Motor neuron (in vitro differentiated cells): ENCODE measurements at regions not wholly inside any gene's neighbourhood (a gene's known extent, or its start where the extent isn't known, plus 50 kb on each side); places are given as distances from the start of the nearest gene placed in this dataset.

Experiments
- ATAC-seq, 8 experiments: fragments of 200-7000 bp; cut with Tn5 transposase; replicated peaks in 6 of 8; 2 replicates each; pipeline ENCODE4 v1.8.0; 2021; ENCODE audit warnings: mild to moderate bottlenecking in 8 of 8, moderate library complexity in 8 of 8
- H3K27ac ChIP-seq, 2 donors: fragments of 250-450 bp; sonication (Bioruptor Pico); 2 replicates each; pipeline ENCODE4 v1.9.0; 2021; ENCODE audit warnings: antibody characterized with exemption in 2 of 2, mild to moderate bottlenecking in 2 of 2, moderate library complexity in 1 of 2
- H3K4me1 ChIP-seq, 2 donors: fragments of 250-450 bp; sonication (Bioruptor Pico); replicated peaks in 1 of 2; 2 replicates each; pipeline ENCODE4 v1.6.1; 2021; ENCODE audit warnings: antibody characterized with exemption in 2 of 2, mild to moderate bottlenecking in 2 of 2, moderate library complexity in 1 of 2
- H3K4me3 ChIP-seq, 5 donors: fragments of 250-450 bp; sonication (Bioruptor Pico); 2 replicates each; pipeline ENCODE4 v1.9.0; 2021; ENCODE audit warnings: antibody characterized with exemption in 5 of 5, mild to moderate bottlenecking in 5 of 5, moderate library complexity in 4 of 5
- WGBS, 10 experiments: fragments of 450-650 bp; shearing (Covaris generic); methylation state at CpG; one replicate each; pipeline ENCODE4 v1.0.0; 2022; 5-methylcytosine and 5-hydroxymethylcytosine counted together
- in situ Hi-C, 9 experiments: fragments of 400-800 bp; cut with MboI; loops; one replicate each; pipeline ENCODE4 v1.15.0; 2021; ENCODE audit warnings: low sequenced_read_pairs in 9 of 9, low pct_unique_long_range_greater_than_20kb in 2 of 9; ENCODE audit not compliant: unreplicated experiment in 9 of 9

GRCh38 chr6:90448836-90449235 lies 138.0 kb downstream of the MAP3K7 start:
- ATAC-seq: peak in 2 of 8 experiments; percentile 28 to 32
- peaks cover 10 to 24% of the 10 kb centered on the region in 2 donors for H3K4me1 ChIP-seq
- in situ Hi-C loops: no loop called here
- 27 to 93% (median 67%) methylated on average over 1 to 4 of the region's 5 CpGs; no CpG with 5 or more reads in 3 of the 10 experiments for WGBS, 10 experiments
- H3K4me3 ChIP-seq: no peak overlapping the region
- no peak overlapping the region for H3K27ac ChIP-seq

- H3K4me3 ChIP-seq: no peak overlapping the region
- peak in 2 of 8 experiments; percentile 18 to 49 for ATAC-seq
- 10 to 100% (median 74%) methylated on average over 1 to 2 of the region's 2 CpGs; no CpG with 5 or more reads in 3 of the 10 experiments for WGBS, 10 experiments
- peaks cover 10 to 36% of the 10 kb centered on the region in 2 donors for H3K4me1 ChIP-seq
- H3K27ac ChIP-seq: no peak overlapping the region
- in situ Hi-C loops: no loop called here
Measured at GRCh38 chr6:90446164-90446563, 140.7 kb downstream of the MAP3K7 start.

GRCh38 chr6:90445533-90446108 lies 141.3 kb downstream of the MAP3K7 start:
- H3K4me1 ChIP-seq: peaks cover 14 to 41% of the 10 kb centered on the region in 2 donors

GRCh38 chr6:90444160-90444714 lies 142.6 kb downstream of the MAP3K7 start:
- no peak overlapping the region for H3K27ac ChIP-seq
- WGBS, 10 experiments: 63 to 90% (median 71%) methylated on average over 2 to 8 of the region's 8 CpGs; no CpG with 5 or more reads in 1 of the 10 experiments
- peak in 4 of 8 experiments; percentile 15 to 32 (median 26) for ATAC-seq
- in situ Hi-C loops: no loop called here
- H3K4me3 ChIP-seq: no peak overlapping the region
- peaks cover 18 to 43% of the 10 kb centered on the region in 2 donors for H3K4me1 ChIP-seq

More at GRCh38 chr6:90445533-90446108, 141.3 kb downstream of the MAP3K7 start:
- Histone ChIP-seq H3K27ac (no peak overlapping the region), H3K4me3 (no peak overlapping the region)
- 36 to 100% (median 100%) methylated on average over 2 of the region's 2 CpGs; no CpG with 5 or more reads in 2 of the 10 experiments for WGBS, 10 experiments
- no peak for ATAC-seq
- in situ Hi-C loops: no loop called here

- peak in 2 of 8 experiments; percentile 90 to 91 for ATAC-seq
- peaks cover 14 to 46% of the 10 kb centered on the region in 2 donors for H3K4me1 ChIP-seq
- in situ Hi-C loops: no loop called here
- H3K27ac ChIP-seq: no peak overlapping the region
- WGBS, 10 experiments: 0 to 33% (median 13%) methylated on average over 1 of the region's 1 CpG; no CpG with 5 or more reads in 4 of the 10 experiments
- H3K4me3 ChIP-seq: no peak overlapping the region
Measured at GRCh38 chr6:90442366-90442765, 144.5 kb downstream of the MAP3K7 start.

- ATAC-seq: peak in 5 of 8 experiments; percentile 19 to 63 (median 48)
- Histone ChIP-seq H3K27ac (peak overlapping the region in 1 of 2 donors; percentile 12), H3K4me3 (no peak overlapping the region), H3K4me1 (peaks cover 14 to 46% of the 10 kb centered on the region in 2 donors)
- in situ Hi-C loops: no loop called here
- WGBS, 10 experiments: 31 to 78% (median 56%) methylated on average over 3 to 8 of the region's 8 CpGs; no CpG with 5 or more reads in 1 of the 10 experiments
Measured at GRCh38 chr6:90440586-90441283, 144.1 kb upstream of the BACH2 start.

- peak in 3 of 8 experiments; percentile 40 to 65 (median 56) for ATAC-seq
- Histone ChIP-seq H3K27ac (no peak overlapping the region), H3K4me3 (no peak overlapping the region), H3K4me1 (peaks cover 14 to 45% of the 10 kb centered on the region in 2 donors)
- WGBS, 10 experiments: 80 to 100% (median 90%) methylated on average over 1 to 2 of the region's 2 CpGs; no CpG with 5 or more reads in 4 of the 10 experiments
- in situ Hi-C loops: no loop called here
Measured at GRCh38 chr6:90439586-90439985, 142.9 kb upstream of the BACH2 start.

- in situ Hi-C loops: no loop called here
- 0 to 100% (median 83%) methylated on average over 1 of the region's 1 CpG for WGBS, 10 experiments
- ATAC-seq: peak in 3 of 8 experiments; percentile 32 to 58 (median 42)
- Histone ChIP-seq H3K4me1 (peaks cover 14 to 30% of the 10 kb centered on the region in 2 donors), H3K27ac (no peak overlapping the region), H3K4me3 (no peak overlapping the region)
Measured at GRCh38 chr6:90436403-90436802, 139.8 kb upstream of the BACH2 start.

GRCh38 chr6:90435207-90435899 lies 138.7 kb upstream of the BACH2 start:
- H3K27ac ChIP-seq: no peak overlapping the region
- peak in 3 of 8 experiments; percentile 16 to 27 (median 19) for ATAC-seq
- peaks cover 7 to 20% of the 10 kb centered on the region in 2 donors for H3K4me1 ChIP-seq
- in situ Hi-C loops: no loop called here
- WGBS, 10 experiments: 0 to 48% (median 17%) methylated on average over 1 to 3 of the region's 3 CpGs; no CpG with 5 or more reads in 1 of the 10 experiments
- no peak overlapping the region for H3K4me3 ChIP-seq

GRCh38 chr6:90434094-90434493 lies 137.5 kb upstream of the BACH2 start:
- ATAC-seq: peak in 6 of 8 experiments; percentile 38 to 90 (median 62)
- in situ Hi-C loops: no loop called here
- H3K4me3 ChIP-seq: no peak overlapping the region
- WGBS, 10 experiments: 83 to 100% (median 100%) methylated on average over 1 of the region's 1 CpG; no CpG with 5 or more reads in 5 of the 10 experiments
- no peak overlapping the region for H3K27ac ChIP-seq
- peaks cover 0 to 7% of the 10 kb centered on the region in 2 donors for H3K4me1 ChIP-seq

GRCh38 chr6:90432937-90433336 lies 136.3 kb upstream of the BACH2 start:
- no peak for ATAC-seq
- in situ Hi-C loops: no loop called here
- Histone ChIP-seq H3K4me1 (peaks cover 0 to 5% of the 10 kb centered on the region in 2 donors), H3K27ac (no peak overlapping the region), H3K4me3 (no peak overlapping the region)

GRCh38 chr6:90432041-90432775 lies 135.6 kb upstream of the BACH2 start:
- no peak overlapping the region for H3K27ac ChIP-seq
- 0 to 100% (median 82%) methylated on average over 1 to 3 of the region's 3 CpGs; no CpG with 5 or more reads in 2 of the 10 experiments for WGBS, 10 experiments

More at GRCh38 chr6:90432041-90432775, 135.6 kb upstream of the BACH2 start:
- peak in 1 of 8 experiments; percentile 9 for ATAC-seq
- in situ Hi-C loops: no loop called here
- no peaks in the 10 kb centered on the region for H3K4me1 ChIP-seq
- H3K4me3 ChIP-seq: no peak overlapping the region
